Parathyroid adenoma (tissue), 2 donors: ENCODE measurements at regions not wholly inside any gene's neighbourhood (a gene's known extent, or its start where the extent isn't known, plus 50 kb on each side); places are given as distances from the start of the nearest gene placed in this dataset.

Experiments used
- H2AFZ ChIP-seq: fragments of 300-600 bp; sonication (generic); one replicate; pipeline ENCODE4 v1.7.0; 2017; ENCODE audit warnings: antibody characterized with exemption, mild to moderate bottlenecking
- H3K27ac ChIP-seq: fragments of 300-600 bp; sonication (generic); one replicate; pipeline ENCODE4 v1.7.0; 2017
- H3K27me3 ChIP-seq: fragments of 300-600 bp; sonication (generic); one replicate; pipeline ENCODE4 v1.7.0; 2017; ENCODE audit warnings: low read length; ENCODE audit not compliant: control insufficient read depth, insufficient read depth
- H3K36me3 ChIP-seq: fragments of 300-600 bp; sonication (generic); one replicate; pipeline ENCODE4 v1.7.0; 2017; ENCODE audit warnings: low read length; ENCODE audit not compliant: control insufficient read depth, insufficient read depth
- H3K4me1 ChIP-seq: fragments of 300-600 bp; sonication (generic); one replicate; pipeline ENCODE4 v1.7.0; 2017; ENCODE audit warnings: control low read depth
- H3K4me2 ChIP-seq: fragments of 300-600 bp; sonication (generic); one replicate; pipeline ENCODE4 v1.7.0; 2017; ENCODE audit warnings: low read length
- H3K4me3 ChIP-seq: fragments of 300-600 bp; sonication (generic); one replicate; pipeline ENCODE4 v1.7.0; 2017; ENCODE audit warnings: low read depth, low read length
- H3K79me2 ChIP-seq: fragments of 300-600 bp; sonication (generic); one replicate; pipeline ENCODE4 v1.7.0; 2017; ENCODE audit warnings: control low read depth
- H3K9ac ChIP-seq: fragments of 300-600 bp; sonication (generic); one replicate; pipeline ENCODE4 v1.7.0; 2017; ENCODE audit warnings: mild to moderate bottlenecking
- H3K9me3 ChIP-seq: fragments of 300-600 bp; sonication (generic); one replicate; pipeline ENCODE4 v1.7.0; 2017; ENCODE audit warnings: low read length; ENCODE audit not compliant: control insufficient read depth
- CTCF ChIP-seq: fragments of 300-600 bp; sonication (generic); IDR thresholded peaks from one replicate; pipeline ENCODE4 v1.7.0; 2017; ENCODE audit warnings: antibody characterized with exemption, mild to moderate bottlenecking
- donor health status: primary hyperparathyroidism.

- Histone ChIP-seq H3K36me3 (no peaks in the 10 kb centered on the region), H3K27me3 (no peaks in the 10 kb centered on the region), H3K27ac (no peak overlapping the region), H3K4me2 (no peak overlapping the region), H3K4me1 (no peaks in the 10 kb centered on the region), H3K79me2 (no peaks in the 10 kb centered on the region), H3K9ac (no peak overlapping the region), H3K9me3 (no peaks in the 10 kb centered on the region), H2AFZ (no peak overlapping the region), H3K4me3 (no peak overlapping the region)
- TF ChIP-seq CTCF, result no peak
These were observed 513.8 kb upstream of the KLF12 start for GRCh38 chr13:74647991-74648390.

- no peaks in the 10 kb centered on the region for H3K79me2 ChIP-seq
- no peaks in the 10 kb centered on the region for H3K27me3 ChIP-seq
- no peak overlapping the region for H3K27ac ChIP-seq
- no peaks in the 10 kb centered on the region for H3K9me3 ChIP-seq
- no peak overlapping the region for H3K4me2 ChIP-seq
- no peak overlapping the region for H3K9ac ChIP-seq
- no peak overlapping the region for H3K4me3 ChIP-seq
- no peaks in the 10 kb centered on the region for H3K4me1 ChIP-seq
- H3K36me3 ChIP-seq, result no peaks in the 10 kb centered on the region
- TF ChIP-seq CTCF, result no peak
- no peak overlapping the region for H2AFZ ChIP-seq
These were observed 513.0 kb upstream of the KLF12 start for GRCh38 chr13:74647211-74647610.

GRCh38 chr13:74646091-74646490 is 511.9 kb upstream of the KLF12 start:
- no peak overlapping the region for H3K9ac ChIP-seq
- H3K4me2 ChIP-seq, result no peak overlapping the region
- no peaks in the 10 kb centered on the region for H3K4me1 ChIP-seq
- no peaks in the 10 kb centered on the region for H3K27me3 ChIP-seq
- no peak overlapping the region for H3K27ac ChIP-seq
- H2AFZ ChIP-seq, result no peak overlapping the region
- H3K79me2 ChIP-seq, result no peaks in the 10 kb centered on the region
- TF ChIP-seq CTCF, result no peak
- no peak overlapping the region for H3K4me3 ChIP-seq
- no peaks in the 10 kb centered on the region for H3K36me3 ChIP-seq
- no peaks in the 10 kb centered on the region for H3K9me3 ChIP-seq

GRCh38 chr13:74645586-74645985 is 511.4 kb upstream of the KLF12 start:
- H3K9ac ChIP-seq, result no peak overlapping the region
- no peak overlapping the region for H3K27ac ChIP-seq
- H3K9me3 ChIP-seq, result no peaks in the 10 kb centered on the region
- no peaks in the 10 kb centered on the region for H3K27me3 ChIP-seq
- H3K4me3 ChIP-seq, result no peak overlapping the region
- no peak overlapping the region for H3K4me2 ChIP-seq
- no peak for TF ChIP-seq CTCF
- H3K79me2 ChIP-seq, result no peaks in the 10 kb centered on the region
- H3K4me1 ChIP-seq, result no peaks in the 10 kb centered on the region
- H2AFZ ChIP-seq, result no peak overlapping the region
- no peaks in the 10 kb centered on the region for H3K36me3 ChIP-seq

GRCh38 chr13:74644229-74644628 is 510.0 kb upstream of the KLF12 start:
- Histone ChIP-seq H3K4me1 (no peaks in the 10 kb centered on the region), H3K4me2 (no peak overlapping the region)

More at GRCh38 chr13:74644229-74644628, 510.0 kb upstream of the KLF12 start:
- Histone ChIP-seq H3K27me3 (no peaks in the 10 kb centered on the region), H3K36me3 (no peaks in the 10 kb centered on the region), H3K9ac (no peak overlapping the region), H3K9me3 (no peaks in the 10 kb centered on the region), H3K4me3 (no peak overlapping the region), H2AFZ (no peak overlapping the region), H3K79me2 (no peaks in the 10 kb centered on the region), H3K27ac (no peak overlapping the region)
- no peak for TF ChIP-seq CTCF
